ENCODE measurements at regions not wholly inside any gene's neighbourhood (a gene's known extent, or its start where the extent isn't known, plus 50 kb on each side); places are given as distances from the start of the nearest gene placed in this dataset.

GRCh38 chr5:4159681-4160080 is 564.0 kb downstream of the IRX1 start:
- intact Hi-C loops (cut with micrococcal nuclease), result no loop called here
- Mint-ChIP-seq H3K9me3 (peaks cover 3% of the 10 kb centered on the region), H3K36me3 (ENCODE audit: low read depth) (no peaks in the 10 kb centered on the region), H3K4me3 (no peak overlapping the region), H3K27ac (no peak overlapping the region), H3K4me1 (ENCODE audit: low read depth) (no peaks in the 10 kb centered on the region), H3K27me3 (no peaks in the 10 kb centered on the region)

DNA sequence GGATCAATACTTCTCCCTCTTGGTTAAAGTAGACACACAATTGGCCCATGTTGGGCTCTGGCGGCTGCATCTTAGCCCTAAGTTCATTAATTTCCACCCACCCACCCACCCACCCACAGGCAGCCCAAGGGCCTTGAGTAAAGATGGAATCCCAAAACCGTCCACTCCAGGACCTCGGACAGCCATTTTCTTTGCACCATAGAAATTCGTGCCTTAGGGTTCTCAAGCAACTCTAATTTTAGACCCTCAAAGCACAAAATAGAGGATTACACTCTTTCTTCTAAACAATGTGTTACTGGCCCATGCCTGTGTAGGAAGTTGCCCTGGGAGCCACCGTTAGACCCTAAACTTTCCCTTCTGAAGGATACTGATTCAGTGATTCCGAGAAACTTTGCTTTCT is 568.5 kb downstream of the IRX1 start:
- Mint-ChIP-seq H3K4me1 (ENCODE audit: low read depth) (no peaks in the 10 kb centered on the region), H3K27ac (no peak overlapping the region), H3K36me3 (ENCODE audit: low read depth) (no peaks in the 10 kb centered on the region), H3K27me3 (no peaks in the 10 kb centered on the region), H3K4me3 (no peak overlapping the region), H3K9me3 (no peaks in the 10 kb centered on the region)
- intact Hi-C loops (cut with micrococcal nuclease), result no loop called here

- no peaks in the 10 kb centered on the region for H3K27me3 Mint-ChIP-seq
- H3K4me1 Mint-ChIP-seq (ENCODE audit: low read depth), result peaks cover 6% of the 10 kb centered on the region
- H3K36me3 Mint-ChIP-seq (ENCODE audit: low read depth), result no peaks in the 10 kb centered on the region
- H3K27ac Mint-ChIP-seq, result no peak overlapping the region
- no peak overlapping the region for H3K4me3 Mint-ChIP-seq
- peaks cover 37% of the 10 kb centered on the region for H3K9me3 Mint-ChIP-seq
- intact Hi-C loops (cut with micrococcal nuclease), result no loop called here
These were observed 585.1 kb downstream of the IRX1 start for GRCh38 chr5:4180703-4181102.

DNA sequence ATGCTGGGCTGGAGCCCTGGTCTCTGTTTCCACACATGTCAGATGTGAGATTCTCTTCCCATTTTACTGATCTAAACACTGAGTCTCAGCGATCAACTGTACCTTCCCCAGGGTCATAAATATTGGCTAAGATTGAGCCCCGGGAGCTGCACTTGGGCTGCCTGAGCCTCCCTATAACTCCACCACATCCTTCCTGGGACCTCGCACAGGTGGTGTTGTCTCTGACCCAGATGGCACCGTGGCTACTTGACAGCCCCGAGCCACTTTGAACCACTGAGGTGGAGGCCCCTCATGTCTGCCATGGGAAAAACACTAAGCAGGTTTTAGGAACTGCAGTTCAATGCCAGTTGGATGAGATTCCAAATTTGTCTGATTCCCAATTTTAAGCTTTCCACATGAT is 586.5 kb downstream of the IRX1 start:
- peaks cover 6% of the 10 kb centered on the region for H3K4me1 Mint-ChIP-seq (ENCODE audit: low read depth)
- no peaks in the 10 kb centered on the region for H3K36me3 Mint-ChIP-seq (ENCODE audit: low read depth)
- H3K9me3 Mint-ChIP-seq, result peaks cover 45% of the 10 kb centered on the region
- H3K27me3 Mint-ChIP-seq, result no peaks in the 10 kb centered on the region
- intact Hi-C loops (cut with micrococcal nuclease), result no loop called here
- H3K4me3 Mint-ChIP-seq, result no peak overlapping the region
- no peak overlapping the region for H3K27ac Mint-ChIP-seq

DNA sequence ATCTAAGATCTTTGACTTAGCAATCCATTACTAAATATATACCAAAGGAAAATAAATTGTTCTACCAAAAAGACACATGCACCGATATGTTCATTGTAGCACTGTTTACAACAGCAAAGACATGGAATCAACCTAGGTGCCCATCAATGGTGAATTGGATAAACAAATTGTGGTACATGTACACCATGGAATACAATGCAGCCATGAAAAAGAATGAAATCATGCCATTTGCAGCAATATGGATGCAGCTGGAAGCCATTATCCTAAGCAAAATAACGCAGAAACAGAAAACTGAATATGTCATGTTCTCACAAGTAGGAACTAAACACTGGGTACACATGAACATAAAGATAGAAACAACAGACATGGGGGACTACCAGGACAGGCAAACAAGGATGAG is 589.5 kb downstream of the IRX1 start:
- H3K9me3 Mint-ChIP-seq, result peaks cover 31% of the 10 kb centered on the region
- no peak overlapping the region for H3K4me3 Mint-ChIP-seq
- intact Hi-C loops (cut with micrococcal nuclease), result no loop called here
- no peak overlapping the region for H3K27ac Mint-ChIP-seq
- no peaks in the 10 kb centered on the region for H3K27me3 Mint-ChIP-seq
- H3K36me3 Mint-ChIP-seq (ENCODE audit: low read depth), result no peaks in the 10 kb centered on the region
- H3K4me1 Mint-ChIP-seq (ENCODE audit: low read depth), result peaks cover 6% of the 10 kb centered on the region

- H3K27ac Mint-ChIP-seq, result no peak overlapping the region
- intact Hi-C loops (cut with micrococcal nuclease), result no loop called here
- no peak overlapping the region for H3K4me3 Mint-ChIP-seq
- no peaks in the 10 kb centered on the region for H3K36me3 Mint-ChIP-seq (ENCODE audit: low read depth)
- H3K27me3 Mint-ChIP-seq, result no peaks in the 10 kb centered on the region
- peaks cover 27% of the 10 kb centered on the region for H3K9me3 Mint-ChIP-seq
- H3K4me1 Mint-ChIP-seq (ENCODE audit: low read depth), result no peaks in the 10 kb centered on the region
These were observed 593.1 kb downstream of the IRX1 start for GRCh38 chr5:4188704-4189103.

GRCh38 chr5:4189317-4189716 is 593.7 kb downstream of the IRX1 start:
- no peaks in the 10 kb centered on the region for H3K4me1 Mint-ChIP-seq (ENCODE audit: low read depth)
- intact Hi-C loops (cut with micrococcal nuclease), result no loop called here
- no peak overlapping the region for H3K4me3 Mint-ChIP-seq
- no peaks in the 10 kb centered on the region for H3K36me3 Mint-ChIP-seq (ENCODE audit: low read depth)
- peaks cover 21% of the 10 kb centered on the region for H3K9me3 Mint-ChIP-seq
- no peaks in the 10 kb centered on the region for H3K27me3 Mint-ChIP-seq
- H3K27ac Mint-ChIP-seq, result no peak overlapping the region

GRCh38 chr5:4191041-4191440 is 595.4 kb downstream of the IRX1 start:
- Mint-ChIP-seq H3K4me3 (no peak overlapping the region), H3K27me3 (no peaks in the 10 kb centered on the region), H3K27ac (no peak overlapping the region), H3K4me1 (ENCODE audit: low read depth) (no peaks in the 10 kb centered on the region), H3K36me3 (ENCODE audit: low read depth) (no peaks in the 10 kb centered on the region), H3K9me3 (peaks cover 5% of the 10 kb centered on the region)
- intact Hi-C loops (cut with micrococcal nuclease), result no loop called here

DNA sequence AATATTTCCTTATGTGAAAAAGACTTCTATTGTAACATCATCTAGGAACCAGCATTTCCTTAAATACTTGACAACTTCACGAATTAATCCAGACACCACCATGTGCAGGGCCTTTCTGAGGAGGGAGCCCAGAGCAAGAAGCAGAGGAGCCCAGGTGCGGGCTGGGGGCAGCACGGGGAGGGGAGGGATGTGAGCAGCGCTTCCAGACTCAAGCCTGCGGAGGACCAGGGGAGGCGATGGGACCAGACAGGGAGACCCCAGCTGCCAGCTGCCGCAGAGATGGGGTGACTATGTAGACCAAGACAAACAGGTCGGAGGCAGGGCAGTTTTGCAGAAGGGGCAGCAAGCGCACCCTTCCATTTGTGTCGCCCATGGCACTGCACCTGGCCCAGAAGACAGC is 596.1 kb downstream of the IRX1 start:
- H3K36me3 Mint-ChIP-seq (ENCODE audit: low read depth), result no peaks in the 10 kb centered on the region
- H3K4me1 Mint-ChIP-seq (ENCODE audit: low read depth), result no peaks in the 10 kb centered on the region
- H3K27me3 Mint-ChIP-seq, result no peaks in the 10 kb centered on the region
- no peaks in the 10 kb centered on the region for H3K9me3 Mint-ChIP-seq
- intact Hi-C loops (cut with micrococcal nuclease), result no loop called here
- H3K27ac Mint-ChIP-seq, result no peak overlapping the region
- H3K4me3 Mint-ChIP-seq, result no peak overlapping the region

DNA sequence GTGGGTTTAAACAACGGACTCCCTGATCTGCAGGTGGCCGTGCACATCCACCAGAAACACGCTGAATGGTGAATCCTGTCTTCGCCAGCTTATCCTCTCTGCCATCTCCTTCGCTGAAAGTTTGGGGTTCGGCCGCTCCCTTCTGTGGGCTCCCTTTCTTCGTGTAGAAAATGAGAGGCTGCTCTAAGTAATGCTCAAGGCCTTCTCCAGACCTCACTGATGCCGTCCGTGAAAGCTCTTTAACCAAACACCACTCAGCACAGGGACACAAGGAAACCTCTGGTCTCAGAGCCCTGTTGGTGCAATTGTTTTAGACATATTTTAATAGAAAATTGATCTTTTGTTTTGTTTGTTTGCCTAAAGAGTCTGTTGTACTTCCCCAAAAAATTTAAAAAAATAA is 596.5 kb downstream of the IRX1 start:
- Mint-ChIP-seq H3K4me3 (no peak overlapping the region), H3K36me3 (ENCODE audit: low read depth) (no peaks in the 10 kb centered on the region), H3K4me1 (ENCODE audit: low read depth) (no peaks in the 10 kb centered on the region), H3K27ac (no peak overlapping the region), H3K9me3 (no peaks in the 10 kb centered on the region), H3K27me3 (no peaks in the 10 kb centered on the region)
- intact Hi-C loops (cut with micrococcal nuclease), result no loop called here

GRCh38 chr5:4196744-4197143 is 601.1 kb downstream of the IRX1 start:
- Mint-ChIP-seq H3K27ac (no peak overlapping the region), H3K36me3 (ENCODE audit: low read depth) (no peaks in the 10 kb centered on the region), H3K27me3 (no peaks in the 10 kb centered on the region), H3K4me3 (no peak overlapping the region), H3K9me3 (no peaks in the 10 kb centered on the region), H3K4me1 (ENCODE audit: low read depth) (no peaks in the 10 kb centered on the region)
- intact Hi-C loops (cut with micrococcal nuclease), result no loop called here

GRCh38 chr5:4197151-4197550 is 601.5 kb downstream of the IRX1 start:
- intact Hi-C loops (cut with micrococcal nuclease), result no loop called here
- H3K4me3 Mint-ChIP-seq, result no peak overlapping the region
- no peaks in the 10 kb centered on the region for H3K9me3 Mint-ChIP-seq
- H3K27me3 Mint-ChIP-seq, result no peaks in the 10 kb centered on the region
- no peaks in the 10 kb centered on the region for H3K36me3 Mint-ChIP-seq (ENCODE audit: low read depth)
- no peaks in the 10 kb centered on the region for H3K4me1 Mint-ChIP-seq (ENCODE audit: low read depth)
- H3K27ac Mint-ChIP-seq, result no peak overlapping the region

GRCh38 chr5:4198461-4198860 is 602.8 kb downstream of the IRX1 start:
- no peaks in the 10 kb centered on the region for H3K4me1 Mint-ChIP-seq (ENCODE audit: low read depth)
- H3K27ac Mint-ChIP-seq, result no peak overlapping the region
- H3K36me3 Mint-ChIP-seq (ENCODE audit: low read depth), result no peaks in the 10 kb centered on the region
- no peak overlapping the region for H3K4me3 Mint-ChIP-seq
- no peaks in the 10 kb centered on the region for H3K27me3 Mint-ChIP-seq
- intact Hi-C loops (cut with micrococcal nuclease), result no loop called here
- no peaks in the 10 kb centered on the region for H3K9me3 Mint-ChIP-seq

- intact Hi-C loops (cut with micrococcal nuclease), result no loop called here
- Mint-ChIP-seq H3K4me3 (no peak overlapping the region), H3K9me3 (no peaks in the 10 kb centered on the region), H3K4me1 (ENCODE audit: low read depth) (no peaks in the 10 kb centered on the region), H3K27me3 (no peaks in the 10 kb centered on the region), H3K36me3 (ENCODE audit: low read depth) (no peaks in the 10 kb centered on the region), H3K27ac (no peak overlapping the region)
These were observed 603.6 kb downstream of the IRX1 start for GRCh38 chr5:4199049-4199841.

- Mint-ChIP-seq H3K4me1 (ENCODE audit: low read depth) (no peaks in the 10 kb centered on the region), H3K36me3 (ENCODE audit: low read depth) (no peaks in the 10 kb centered on the region), H3K27ac (no peak overlapping the region), H3K9me3 (peaks cover 2% of the 10 kb centered on the region), H3K27me3 (no peaks in the 10 kb centered on the region), H3K4me3 (no peak overlapping the region)
- intact Hi-C loops (cut with micrococcal nuclease), result no loop called here
These were observed 607.5 kb downstream of the IRX1 start for GRCh38 chr5:4203146-4203545.
